ENCODE measurements at regions not wholly inside any gene's neighbourhood (a gene's known extent, or its start where the extent isn't known, plus 50 kb on each side); places are given as distances from the start of the nearest gene placed in this dataset.

- H4K20me1 ChIP-seq (replicated peaks; ENCODE audit: control insufficient read depth, extremely low read depth, insufficient read depth, low read length), result no peaks in the 10 kb centered on the region
- POLR2A ChIA-PET, result no interaction called here
- no peaks in the 10 kb centered on the region for H3K9me3 ChIP-seq (replicated peaks; ENCODE audit: control insufficient read depth, insufficient read depth, low read length)
- CTCF ChIA-PET, result no interaction called here
- no peak overlapping the region for H2AFZ ChIP-seq (ENCODE audit: low read depth, low read length)
- H3K27me3 ChIP-seq (ENCODE audit: control insufficient read depth in 2 of 2, insufficient read depth in 2 of 2, low read length in 2 of 2), result peaks cover 15 to 22% of the 10 kb centered on the region in 2 experiments
- H3K4me3 ChIP-seq (replicated peaks in 1 of 3; ENCODE audit: insufficient read depth in 1 of 3, low read depth in 1 of 3, low read length in 3 of 3), result no peak overlapping the region
- H3K4me2 ChIP-seq (ENCODE audit: insufficient read depth, low read length), result no peak overlapping the region
- H3K36me3 ChIP-seq (ENCODE audit: control insufficient read depth in 2 of 2, extremely low read depth in 1 of 2, insufficient read depth in 2 of 2, low read length in 2 of 2), result no peaks in the 10 kb centered on the region
- DNase-seq (ENCODE audit: low read depth, low spot score) (no peak), FAIRE-seq (no peak)
- dilution Hi-C loops (cut with MboI; ENCODE audit: extremely low pct_ligation_motif_present, low sequenced_read_pairs), result no loop called here
- no peaks in the 10 kb centered on the region for H3K9me1 ChIP-seq (replicated peaks; ENCODE audit: control insufficient read depth, extremely low read depth, insufficient read depth, low read length)
- H3K9ac ChIP-seq (replicated peaks; ENCODE audit: extremely low read depth, insufficient read depth, low read length), result no peak overlapping the region
- H3K79me2 ChIP-seq (ENCODE audit: control insufficient read depth, insufficient read depth, low read length), result no peaks in the 10 kb centered on the region
- H3K27ac ChIP-seq (ENCODE audit: insufficient read depth, low read depth, low read length), result no peak overlapping the region
- intact Hi-C loops (cut with micrococcal nuclease), result no loop called here
- H3K4me1 ChIP-seq (ENCODE audit: control insufficient read depth, extremely low read depth, insufficient read depth, low read length), result no peaks in the 10 kb centered on the region
- no TSS peak for BruUV-seq (replicated peaks)
- TF ChIP-seq MYC (IDR thresholded peaks at IDR 0.05; ENCODE audit: low read depth, low read length), result no peak
These were observed 191.0 kb downstream of the GLI2 start for GRCh38 chr2:120926463-120927264.

- no peak for TF ChIP-seq POLR2A (IDR thresholded peaks at IDR 0.05; ENCODE audit: low read depth, low read length)
- no peak for TF ChIP-seq FOS (IDR thresholded peaks at IDR 0.05; ENCODE audit: borderline replicate concordance, insufficient read depth, low read length)
- no peak for TF ChIP-seq CTCF (IDR thresholded peaks at IDR 0.05; ENCODE audit: extremely low read depth in 1 of 2, insufficient read depth in 1 of 2, low read depth in 1 of 2, low read length in 2 of 2)
- TF ChIP-seq POLR2AphosphoS5 (IDR thresholded peaks at IDR 0.05; ENCODE audit: insufficient read depth, low read depth, low read length), result no peak
- TF ChIP-seq GATA2 (IDR thresholded peaks at IDR 0.05; ENCODE audit: insufficient read depth, insufficient read length, low read depth, low read length), result no peak
- no peak for TF ChIP-seq JUN (IDR thresholded peaks at IDR 0.05; ENCODE audit: borderline replicate concordance, insufficient read depth, insufficient read length, low read depth)
- TF ChIP-seq MAX (IDR thresholded peaks at IDR 0.05; ENCODE audit: insufficient read depth, insufficient read length), result no peak
- TF ChIP-seq MYC (IDR thresholded peaks at IDR 0.05; ENCODE audit: low read depth, low read length), result no peak
- TF ChIP-seq EZH2 (IDR thresholded peaks at IDR 0.05; ENCODE audit: borderline replicate concordance, low read depth, low read length, severe bottlenecking), result no peak
- intact Hi-C loops (cut with micrococcal nuclease), result no loop called here
- H3K4me3 ChIP-seq (replicated peaks in 1 of 3; ENCODE audit: insufficient read depth in 1 of 3, low read depth in 1 of 3, low read length in 3 of 3), result no peak overlapping the region
- H3K27me3 ChIP-seq (ENCODE audit: control insufficient read depth in 2 of 2, insufficient read depth in 2 of 2, low read length in 2 of 2), result peaks cover 10 to 20% of the 10 kb centered on the region in 2 experiments
- BruUV-seq (replicated peaks), result no TSS peak
- H2AFZ ChIP-seq (ENCODE audit: low read depth, low read length), result no peak overlapping the region
- dilution Hi-C loops (cut with MboI; ENCODE audit: extremely low pct_ligation_motif_present, low sequenced_read_pairs), result no loop called here
- H3K9me1 ChIP-seq (replicated peaks; ENCODE audit: control insufficient read depth, extremely low read depth, insufficient read depth, low read length), result no peaks in the 10 kb centered on the region
- H3K4me2 ChIP-seq (ENCODE audit: insufficient read depth, low read length), result no peak overlapping the region
- no peaks in the 10 kb centered on the region for H3K4me1 ChIP-seq (ENCODE audit: control insufficient read depth, extremely low read depth, insufficient read depth, low read length)
- no peak overlapping the region for H3K27ac ChIP-seq (ENCODE audit: insufficient read depth, low read depth, low read length)
- no peak overlapping the region for H3K9ac ChIP-seq (replicated peaks; ENCODE audit: extremely low read depth, insufficient read depth, low read length)
- FAIRE-seq, result no peak
- no peaks in the 10 kb centered on the region for H3K9me3 ChIP-seq (replicated peaks; ENCODE audit: control insufficient read depth, insufficient read depth, low read length)
- H3K36me3 ChIP-seq (ENCODE audit: control insufficient read depth in 2 of 2, extremely low read depth in 1 of 2, insufficient read depth in 2 of 2, low read length in 2 of 2), result no peaks in the 10 kb centered on the region
- no peak for DNase-seq (ENCODE audit: low read depth, low spot score)
- no peaks in the 10 kb centered on the region for H4K20me1 ChIP-seq (replicated peaks; ENCODE audit: control insufficient read depth, extremely low read depth, insufficient read depth, low read length)
- POLR2A ChIA-PET, result no interaction called here
- CTCF ChIA-PET, result no interaction called here
- H3K79me2 ChIP-seq (ENCODE audit: control insufficient read depth, insufficient read depth, low read length), result no peaks in the 10 kb centered on the region
These were observed 191.6 kb downstream of the GLI2 start for GRCh38 chr2:120927265-120927628.
